ENCODE measurements at regions not wholly inside any gene's neighbourhood (a gene's known extent, or its start where the extent isn't known, plus 50 kb on each side); places are given as distances from the start of the nearest gene placed in this dataset.
A peak's percentile ranks its signal among the peaks of the same experiment; 100 is the strongest.

- Histone ChIP-seq H3K9me3 (no peaks in the 10 kb centered on the region), H3K36me3 (no peaks in the 10 kb centered on the region), H3K27ac (no peak overlapping the region), H3K27me3 (no peaks in the 10 kb centered on the region), H3K4me1 (no peaks in the 10 kb centered on the region), H3K4me3 (no peak overlapping the region)
- no peak for TF ChIP-seq CTCF (IDR thresholded peaks at IDR 0.05)
- intact Hi-C loops (cut with DNase I), result no loop called here
- no peak for DNase-seq (ENCODE audit: low spot score in 2 of 2)
These were observed 95.2 kb upstream of the NCK2 start for GRCh38 chr2:105649534-105649933.

GRCh38 chr2:105647731-105648130, 97.0 kb upstream of the NCK2 start:
- DNase-seq (ENCODE audit: low spot score in 2 of 2), result peak in 1 of 2 donors; percentile 50
- Histone ChIP-seq H3K36me3 (no peaks in the 10 kb centered on the region), H3K4me1 (peaks cover 0 to 3% of the 10 kb centered on the region in 2 donors), H3K27me3 (no peaks in the 10 kb centered on the region), H3K4me3 (no peak overlapping the region), H3K27ac (no peak overlapping the region), H3K9me3 (no peaks in the 10 kb centered on the region)
- intact Hi-C loops (cut with DNase I), result no loop called here
- no peak for TF ChIP-seq CTCF (IDR thresholded peaks at IDR 0.05)

- no peaks in the 10 kb centered on the region for H3K9me3 ChIP-seq
- peak in 1 of 2 donors; percentile 21 for DNase-seq (ENCODE audit: low spot score in 2 of 2)
- H3K27me3 ChIP-seq, result no peaks in the 10 kb centered on the region
- peaks cover 0 to 3% of the 10 kb centered on the region in 2 donors for H3K4me1 ChIP-seq
- TF ChIP-seq CTCF (IDR thresholded peaks at IDR 0.05), result no peak
- intact Hi-C loops (cut with DNase I), result no loop called here
- H3K4me3 ChIP-seq, result no peak overlapping the region
- no peak overlapping the region for H3K27ac ChIP-seq
- no peaks in the 10 kb centered on the region for H3K36me3 ChIP-seq
These were observed 98.0 kb upstream of the NCK2 start for GRCh38 chr2:105646774-105647076.

- Histone ChIP-seq H3K4me1 (peaks cover 0 to 3% of the 10 kb centered on the region in 2 donors), H3K27me3 (no peaks in the 10 kb centered on the region), H3K4me3 (no peak overlapping the region), H3K36me3 (no peaks in the 10 kb centered on the region), H3K27ac (no peak overlapping the region), H3K9me3 (no peaks in the 10 kb centered on the region)
- intact Hi-C loops (cut with DNase I), result no loop called here
- DNase-seq (ENCODE audit: low spot score in 2 of 2), result no peak
- no peak for TF ChIP-seq CTCF (IDR thresholded peaks at IDR 0.05)
These were observed 98.6 kb upstream of the NCK2 start for GRCh38 chr2:105645938-105646773.

GRCh38 chr2:105645031-105645937, 99.4 kb upstream of the NCK2 start:
- H3K27me3 ChIP-seq, result no peaks in the 10 kb centered on the region
- H3K27ac ChIP-seq, result no peak overlapping the region
- no peak overlapping the region for H3K4me3 ChIP-seq
- TF ChIP-seq CTCF (IDR thresholded peaks at IDR 0.05), result no peak
- H3K36me3 ChIP-seq, result no peaks in the 10 kb centered on the region
- peaks cover 0 to 3% of the 10 kb centered on the region in 2 donors for H3K4me1 ChIP-seq
- intact Hi-C loops (cut with DNase I), result no loop called here
- DNase-seq (ENCODE audit: low spot score in 2 of 2), result no peak
- H3K9me3 ChIP-seq, result no peaks in the 10 kb centered on the region

All from ascending aorta (tissue), 2 donors.